SK-N-SH (cell line): ENCODE measurements at regions not wholly inside any gene's neighbourhood (a gene's known extent, or its start where the extent isn't known, plus 50 kb on each side); places are given as distances from the start of the nearest gene placed in this dataset.

ENCODE experiments used
- CTCF ChIA-PET: fragments of 300-600, 350-600 bp; formaldehyde crosslinking; extraction: SDS; loops from one replicate; lab custom pipeline; 2021; lab: Yijun Ruan, JAX
- POLR2A ChIA-PET: fragments of 350-600 bp; sonication (Branson Sonifier 250); formaldehyde crosslinking; extraction: SDS; loops from one replicate; lab custom pipeline; 2020; ENCODE audit warnings: antibody characterized with exemption, inconsistent platforms; lab: Yijun Ruan, JAX
- DNase-seq: peaks from one replicate; pipeline ENCODE4 v3.0.0; 2012
- H2AFZ ChIP-seq: fragments of 200-600 bp; sonication (generic); 2 replicates; pipeline ENCODE4 v1.8.1; 2016; ENCODE audit warnings: antibody characterized with exemption, mild to moderate bottlenecking, low read depth
- H3F3A ChIP-seq: fragments of 200-600 bp; sonication (generic); replicated peaks from 2 replicates; pipeline ENCODE3; 2016; ENCODE audit warnings: antibody characterized with exemption, mild to moderate bottlenecking; ENCODE audit not compliant: insufficient read depth
- H3K27ac ChIP-seq, 2 experiments: fragments of 200-500 bp in 1 of 2; fragments of 200-600 bp in 1 of 2; sonication (Bioruptor generic) in 1 of 2; sonication (generic), shearing (Covaris generic) in 1 of 2; 2 replicates each; pipeline versions ENCODE4 v1.5.1 to v1.6.1; 2014 to 2016; ENCODE audit warnings: low read depth in 2 of 2, inconsistent platforms in 1 of 2, low read length in 1 of 2, mild to moderate bottlenecking in 1 of 2, mixed read lengths in 1 of 2
- H3K27me3 ChIP-seq: fragments of 200-600 bp; sonication (generic), shearing (Covaris generic); 2 replicates; pipeline ENCODE4 v1.6.1; 2016; ENCODE audit warnings: mixed run types; ENCODE audit not compliant: insufficient read depth
- H3K36me3 ChIP-seq, 2 experiments: fragments of 200-500 bp in 1 of 2; fragments of 200-600 bp in 1 of 2; sonication (Bioruptor generic) in 1 of 2; sonication (generic) in 1 of 2; replicated peaks in 1 of 2; 2 replicates each; pipeline versions ENCODE3 to v1.5.1; 2014 to 2016; ENCODE audit warnings: low read length in 1 of 2, mild to moderate bottlenecking in 1 of 2; ENCODE audit not compliant: insufficient read depth in 2 of 2, control insufficient read depth in 1 of 2
- H3K4me1 ChIP-seq, 2 experiments: fragments of 200-500 bp in 1 of 2; fragments of 200-600 bp in 1 of 2; sonication (Bioruptor generic) in 1 of 2; sonication (generic), shearing (Covaris generic) in 1 of 2; 2 replicates each; pipeline versions ENCODE4 v1.5.1 to v1.6.1; 2014 to 2016; ENCODE audit warnings: low read depth in 1 of 2, low read length in 1 of 2, mixed run types in 1 of 2; ENCODE audit not compliant: insufficient read depth in 2 of 2, control insufficient read depth in 1 of 2
- H3K4me2 ChIP-seq: fragments of 200-600 bp; sonication (generic), shearing (Covaris generic); 2 replicates; pipeline ENCODE4 v1.6.1; 2017; ENCODE audit warnings: mixed run types
- H3K4me3 ChIP-seq, 2 experiments: fragments of 200-500 bp in 1 of 2; fragments of 200-600 bp in 1 of 2; sonication (Bioruptor generic) in 1 of 2; sonication (generic), shearing (Covaris generic) in 1 of 2; 2 replicates each; pipeline versions ENCODE4 v1.5.1 to v1.8.1; 2014 to 2016; ENCODE audit warnings: low read depth in 2 of 2, inconsistent platforms in 1 of 2, low read length in 1 of 2, mild to moderate bottlenecking in 1 of 2, mixed read lengths in 1 of 2, moderate library complexity in 1 of 2
- H3K79me2 ChIP-seq: fragments of 200-600 bp; sonication (generic); 2 replicates; pipeline ENCODE4 v1.8.1; 2017; ENCODE audit warnings: mild to moderate bottlenecking; ENCODE audit not compliant: insufficient read depth
- H3K9ac ChIP-seq: fragments of 200-600 bp; sonication (generic); 2 replicates; pipeline ENCODE4 v1.6.1; 2017; ENCODE audit warnings: mixed run types
- H3K9me2 ChIP-seq: fragments of 200-600 bp; sonication (generic); 2 replicates; pipeline ENCODE4 v1.6.1; 2017; ENCODE audit warnings: mixed run types
- H3K9me3 ChIP-seq: fragments of 200-600 bp; sonication (generic); 2 replicates; pipeline ENCODE4 v1.6.1; 2017; ENCODE audit warnings: mixed run types, mild to moderate bottlenecking, moderate library complexity
- H4K20me1 ChIP-seq: fragments of 200-600 bp; sonication (generic); 2 replicates; pipeline ENCODE4 v1.6.1; 2017; ENCODE audit warnings: mild to moderate bottlenecking, mixed run types; ENCODE audit not compliant: insufficient read depth
- CHD2 ChIP-seq: fragments of 150-350 bp; IDR thresholded peaks from 2 replicates; pipeline ENCODE4 v1.6.1; 2018; ENCODE audit warnings: low read length; ENCODE audit not compliant: partially characterized antibody
- CTCF ChIP-seq: fragments of 200-600 bp; sonication (generic); IDR thresholded peaks from 2 replicates; pipeline ENCODE4 v1.6.1; 2017; ENCODE audit warnings: antibody characterized with exemption, mild to moderate bottlenecking, moderate library complexity
- ELF1 ChIP-seq: IDR thresholded peaks from 2 replicates; pipeline ENCODE4 v1.4.0; 2012
- FOSL2 ChIP-seq: IDR thresholded peaks from 2 replicates; pipeline ENCODE4 v1.4.0; 2012; ENCODE audit warnings: low read depth, mild to moderate bottlenecking, moderate library complexity, borderline replicate concordance
- FOXM1 ChIP-seq: IDR thresholded peaks from 2 replicates; pipeline ENCODE4 v1.4.0; 2012; ENCODE audit warnings: low read depth, mild to moderate bottlenecking
- JUND ChIP-seq: IDR thresholded peaks from 2 replicates; pipeline ENCODE4 v1.4.0; 2012
- MAX ChIP-seq: IDR thresholded peaks from 2 replicates; pipeline ENCODE4 v1.4.0; 2012; ENCODE audit warnings: low read depth
- MEF2A ChIP-seq: IDR thresholded peaks from 2 replicates; pipeline ENCODE4 v1.4.0; 2012; ENCODE audit warnings: low read depth, borderline replicate concordance
- MXI1 ChIP-seq: IDR thresholded peaks from 2 replicates; pipeline ENCODE4 v1.6.1; 2012; ENCODE audit warnings: mild to moderate bottlenecking, low read depth, low read length, improper control_type of control experiment
- NFIC ChIP-seq: IDR thresholded peaks from 2 replicates; pipeline ENCODE4 v1.4.0; 2012; ENCODE audit warnings: borderline replicate concordance
- PBX3 ChIP-seq: IDR thresholded peaks from 2 replicates; pipeline ENCODE4; 2012
- POLR2AphosphoS5 ChIP-seq: IDR thresholded peaks from 2 replicates; pipeline ENCODE4 v1.6.1; 2012; ENCODE audit warnings: low read depth, low read length
- RXRA ChIP-seq: IDR thresholded peaks from 2 replicates; pipeline ENCODE4 v1.4.0; 2012; ENCODE audit warnings: low read depth, mild to moderate bottlenecking, borderline replicate concordance
- SIN3A ChIP-seq: IDR thresholded peaks from 2 replicates; pipeline ENCODE4 v1.6.1; 2012; ENCODE audit warnings: low read depth, mild to moderate bottlenecking, low read length, moderate library complexity, borderline replicate concordance
- TAF1 ChIP-seq: IDR thresholded peaks from 2 replicates; pipeline ENCODE4 v1.6.1; 2012; ENCODE audit warnings: low read depth, mild to moderate bottlenecking, low read length, moderate library complexity, borderline replicate concordance
- TCF12 ChIP-seq: IDR thresholded peaks from 2 replicates; pipeline ENCODE4 v1.4.0; 2012
- TEAD4 ChIP-seq: IDR thresholded peaks from 2 replicates; pipeline ENCODE4 v1.4.0; 2012; ENCODE audit warnings: mild to moderate bottlenecking, borderline replicate concordance; ENCODE audit not compliant: insufficient read depth
- USF1 ChIP-seq: IDR thresholded peaks from 2 replicates; pipeline ENCODE4 v1.4.0; 2012; ENCODE audit warnings: low read depth, borderline replicate concordance
- WGBS: methylation state at CpG from one replicate; pipeline ENCODE4 v1.1.6; 2017; ENCODE audit warnings: low lambda C conversion rate; 5-methylcytosine and 5-hydroxymethylcytosine counted together

- no peak overlapping the region for H3K9ac ChIP-seq
- ChIA-PET CTCF (no interaction called here), POLR2A (no interaction called here)
- no peak overlapping the region for H3K4me3 ChIP-seq
- H3K27ac ChIP-seq = no peak overlapping the region
- H3K36me3 ChIP-seq = no peaks in the 10 kb centered on the region
- 0 out of 2 replicates have a peak, but pooled peaks cover 4% of the 10 kb centered on the region for H3K9me3 ChIP-seq
- H3K4me2 ChIP-seq = no peak overlapping the region
- no peaks in the 10 kb centered on the region for H3F3A ChIP-seq
- TF ChIP-seq FOSL2 = no peak
- no peak for TF ChIP-seq TEAD4
- no peak for TF ChIP-seq JUND
- no peak for TF ChIP-seq NFIC
- TF ChIP-seq SIN3A = no peak
- TF ChIP-seq CTCF = no peak
- no peak for TF ChIP-seq PBX3
- TF ChIP-seq RXRA = no peak
- TF ChIP-seq MXI1 = no peak
- H3K79me2 ChIP-seq = no peaks in the 10 kb centered on the region
- no peaks in the 10 kb centered on the region for H4K20me1 ChIP-seq
- 31% methylated on average over 3 of the region's 4 CpGs for WGBS
- H3K4me1 ChIP-seq = no peaks in the 10 kb centered on the region
- H3K9me2 ChIP-seq = no peaks in the 10 kb centered on the region
- H2AFZ ChIP-seq = no peak overlapping the region
- H3K27me3 ChIP-seq = no peaks in the 10 kb centered on the region
- DNase-seq = no peak
Measured at GRCh38 chr2:122830157-122830556, 1074.7 kb downstream of the TSN start.

GRCh38 chr2:122831649-122832048 is 1076.2 kb downstream of the TSN start:
- H3K27me3 ChIP-seq = no peaks in the 10 kb centered on the region
- no peaks in the 10 kb centered on the region for H3K79me2 ChIP-seq
- 0 out of 2 replicates have a peak, but pooled peaks cover 4% of the 10 kb centered on the region for H3K9me3 ChIP-seq
- 7% methylated on average over 2 of the region's 2 CpGs for WGBS
- no peaks in the 10 kb centered on the region for H3K4me1 ChIP-seq
- no peaks in the 10 kb centered on the region for H4K20me1 ChIP-seq
- TF ChIP-seq CHD2 (no peak), TCF12 (no peak), NFIC (no peak), POLR2AphosphoS5 (no peak), MAX (no peak), FOXM1 (no peak), USF1 (no peak), RXRA (no peak), TAF1 (no peak), FOSL2 (no peak), ELF1 (no peak), MEF2A (no peak)
- POLR2A ChIA-PET = no interaction called here
- no peaks in the 10 kb centered on the region for H3F3A ChIP-seq
- no peak overlapping the region for H3K4me3 ChIP-seq
- no peaks in the 10 kb centered on the region for H3K36me3 ChIP-seq
- H3K9me2 ChIP-seq = no peaks in the 10 kb centered on the region
- no peak overlapping the region for H3K27ac ChIP-seq
- H3K9ac ChIP-seq = no peak overlapping the region
- no peak for DNase-seq
- no peak overlapping the region for H3K4me2 ChIP-seq
- H2AFZ ChIP-seq = no peak overlapping the region
- CTCF ChIA-PET = interaction anchor here (1.1 kb wide), 1 partner anchor 10 kb away, joined by 3 read pairs; no protein-coding TSS in a partner anchor
